ENCODE measurements at regions not wholly inside any gene's neighbourhood (a gene's known extent, or its start where the extent isn't known, plus 50 kb on each side); places are given as distances from the start of the nearest gene placed in this dataset.

DNA sequence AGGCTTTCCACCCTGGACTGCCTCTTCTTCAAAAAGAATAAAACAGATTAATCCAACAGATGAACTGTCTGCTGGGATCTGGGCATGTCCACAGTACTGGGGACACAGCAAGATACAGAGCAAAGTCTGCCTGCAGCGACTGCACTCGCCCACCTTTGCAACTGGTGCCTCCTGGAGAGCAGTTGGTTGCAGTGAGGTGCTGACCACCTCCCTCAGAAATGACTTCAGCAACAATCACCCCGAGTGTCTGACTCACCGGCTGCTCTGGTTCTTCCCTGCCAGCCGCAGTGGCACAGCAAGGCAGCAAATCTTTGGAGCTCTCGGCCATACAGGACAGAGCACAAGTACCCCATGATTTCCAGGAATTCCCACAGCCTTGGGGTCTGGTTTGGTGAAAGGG, 179.7 kb downstream of the ANAPC1 start:
- Histone ChIP-seq H3K9me3 (ENCODE audit: control insufficient read depth, low read length) (no peaks in the 10 kb centered on the region), H3K9ac (ENCODE audit: low read length) (no peak overlapping the region), H3K36me3 (ENCODE audit: control insufficient read depth, insufficient read depth, low read length, severe bottlenecking) (no peaks in the 10 kb centered on the region), H3K4me1 (ENCODE audit: control insufficient read depth, insufficient read depth, low read length) (peaks cover 19% of the 10 kb centered on the region), H3K27me3 (replicated peaks; ENCODE audit: control insufficient read depth, insufficient read depth, low read length) (peaks cover 7% of the 10 kb centered on the region), H3K4me3 (ENCODE audit: low read length) (no peak overlapping the region)
- peak; percentile 53 for DNase-seq (ENCODE audit: low read depth)

DNA sequence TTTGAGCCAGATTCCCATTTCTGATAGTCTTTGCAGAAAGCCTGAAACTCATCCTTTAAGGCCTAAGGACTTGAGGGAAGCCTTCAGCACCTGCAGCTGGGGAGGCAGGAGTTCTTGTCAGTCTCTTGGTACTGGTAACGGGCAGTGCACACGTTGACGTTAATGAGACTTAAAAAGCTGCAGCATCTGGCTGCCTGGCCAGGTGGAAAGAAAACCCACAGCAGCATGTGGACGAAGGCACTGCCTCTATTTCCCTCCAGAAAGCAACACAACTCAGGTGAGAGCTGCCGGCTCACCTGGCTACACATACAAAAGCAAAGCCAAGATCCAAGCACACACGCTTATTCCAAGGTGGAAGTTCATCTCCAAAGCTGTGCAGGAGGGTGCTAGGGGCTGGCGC, 178.8 kb downstream of the ANAPC1 start:
- H3K4me3 ChIP-seq (ENCODE audit: low read length): no peak overlapping the region
- H3K36me3 ChIP-seq (ENCODE audit: control insufficient read depth, insufficient read depth, low read length, severe bottlenecking): no peaks in the 10 kb centered on the region
- no peak for DNase-seq (ENCODE audit: low read depth)
- H3K27me3 ChIP-seq (replicated peaks; ENCODE audit: control insufficient read depth, insufficient read depth, low read length): peaks cover 7% of the 10 kb centered on the region
- peaks cover 22% of the 10 kb centered on the region for H3K4me1 ChIP-seq (ENCODE audit: control insufficient read depth, insufficient read depth, low read length)
- H3K9ac ChIP-seq (ENCODE audit: low read length): no peak overlapping the region
- no peaks in the 10 kb centered on the region for H3K9me3 ChIP-seq (ENCODE audit: control insufficient read depth, low read length)

DNA sequence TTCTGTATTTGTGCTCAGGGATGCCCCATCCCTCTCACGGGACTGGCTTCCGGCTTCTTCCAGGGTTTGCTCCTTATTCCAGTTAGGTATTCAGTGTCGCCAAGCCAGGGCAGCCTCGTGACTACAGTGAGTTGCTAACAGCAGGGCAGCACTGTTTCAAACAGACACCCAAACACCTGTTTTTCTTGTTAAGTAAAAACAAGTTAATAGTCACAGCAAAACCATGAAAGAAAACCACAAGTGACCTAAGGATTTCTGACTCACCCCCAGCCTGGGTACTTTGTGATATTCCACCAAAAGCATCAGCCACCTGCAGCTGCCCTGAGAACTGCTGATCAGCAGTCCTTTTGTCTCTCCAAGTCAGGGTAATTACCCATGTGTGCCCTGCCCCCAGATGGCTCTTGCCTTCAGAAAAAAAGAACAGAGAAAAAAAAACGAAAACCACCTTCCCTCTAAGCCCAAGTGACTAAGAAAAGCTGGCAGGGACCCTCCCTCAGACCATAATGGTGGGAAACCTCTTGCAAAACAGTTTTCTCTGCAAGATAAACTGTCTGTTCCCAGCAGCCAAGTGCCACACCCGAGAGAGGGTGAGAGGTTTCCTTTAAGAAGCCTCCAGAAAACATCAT, 178.2 kb downstream of the ANAPC1 start:
- no peak overlapping the region for H3K4me3 ChIP-seq (ENCODE audit: low read length)
- H3K36me3 ChIP-seq (ENCODE audit: control insufficient read depth, insufficient read depth, low read length, severe bottlenecking): no peaks in the 10 kb centered on the region
- peaks cover 22% of the 10 kb centered on the region for H3K4me1 ChIP-seq (ENCODE audit: control insufficient read depth, insufficient read depth, low read length)
- no peaks in the 10 kb centered on the region for H3K9me3 ChIP-seq (ENCODE audit: control insufficient read depth, low read length)
- H3K27me3 ChIP-seq (replicated peaks; ENCODE audit: control insufficient read depth, insufficient read depth, low read length): peaks cover 7% of the 10 kb centered on the region
- peak; percentile 51 for DNase-seq (ENCODE audit: low read depth)
- no peak overlapping the region for H3K9ac ChIP-seq (ENCODE audit: low read length)

DNA sequence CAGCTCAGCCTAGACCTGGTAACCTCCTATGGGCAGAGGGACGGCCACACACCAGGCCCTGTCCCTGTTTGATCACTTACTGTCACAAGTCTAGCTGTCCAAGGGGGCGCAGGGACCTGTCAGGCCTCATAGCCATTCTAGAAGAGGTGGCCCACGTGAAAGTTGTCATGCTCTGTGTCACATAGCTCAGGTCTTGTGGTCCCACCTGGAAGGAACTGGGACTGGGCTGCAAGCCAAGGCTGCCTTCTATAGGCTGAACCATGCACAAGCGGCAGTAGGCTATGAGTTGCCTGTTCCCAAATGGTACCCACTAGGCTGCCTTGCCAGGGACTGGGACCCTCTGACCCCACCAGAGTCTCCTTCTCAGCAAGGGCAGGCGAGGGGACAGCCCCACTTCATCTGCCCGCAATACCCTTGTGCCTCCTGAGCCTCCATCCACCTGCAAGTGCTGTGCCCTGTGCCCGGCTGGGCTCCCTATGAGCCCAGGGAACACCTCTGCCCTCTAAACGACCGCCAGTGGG, 177.5 kb downstream of the ANAPC1 start:
- Histone ChIP-seq H3K36me3 (ENCODE audit: control insufficient read depth, insufficient read depth, low read length, severe bottlenecking) (no peaks in the 10 kb centered on the region), H3K9me3 (ENCODE audit: control insufficient read depth, low read length) (no peaks in the 10 kb centered on the region), H3K4me3 (ENCODE audit: low read length) (no peak overlapping the region), H3K27me3 (replicated peaks; ENCODE audit: control insufficient read depth, insufficient read depth, low read length) (peaks cover 7% of the 10 kb centered on the region), H3K9ac (ENCODE audit: low read length) (no peak overlapping the region), H3K4me1 (ENCODE audit: control insufficient read depth, insufficient read depth, low read length) (peaks cover 22% of the 10 kb centered on the region)
- DNase-seq (ENCODE audit: low read depth): no peak

DNA sequence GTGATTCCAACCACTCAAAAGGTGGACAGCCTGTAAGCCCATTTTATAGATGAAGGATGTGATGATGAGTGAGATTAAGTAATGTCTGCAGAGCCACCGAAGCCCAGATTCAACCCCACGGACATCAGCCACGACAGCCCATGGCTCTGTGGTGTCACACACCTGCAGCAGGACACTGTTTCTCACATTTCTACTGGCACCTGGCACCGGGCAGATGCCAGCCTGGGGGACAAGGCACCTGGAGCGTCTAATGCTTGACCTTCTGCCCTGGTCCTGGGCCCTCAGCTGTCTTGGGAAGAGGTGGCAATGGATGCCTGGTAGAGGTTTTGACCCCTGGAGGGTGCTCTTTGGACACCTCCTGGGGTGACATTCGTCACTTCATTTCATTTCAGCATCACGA, 176.3 kb downstream of the ANAPC1 start:
- H3K4me1 ChIP-seq (ENCODE audit: control insufficient read depth, insufficient read depth, low read length): peaks cover 17% of the 10 kb centered on the region
- no peak for DNase-seq (ENCODE audit: low read depth)
- H3K27me3 ChIP-seq (replicated peaks; ENCODE audit: control insufficient read depth, insufficient read depth, low read length): peaks cover 14% of the 10 kb centered on the region
- H3K9me3 ChIP-seq (ENCODE audit: control insufficient read depth, low read length): peaks cover 10% of the 10 kb centered on the region
- H3K36me3 ChIP-seq (ENCODE audit: control insufficient read depth, insufficient read depth, low read length, severe bottlenecking): no peaks in the 10 kb centered on the region
- no peak overlapping the region for H3K4me3 ChIP-seq (ENCODE audit: low read length)
- H3K9ac ChIP-seq (ENCODE audit: low read length): no peak overlapping the region

DNA sequence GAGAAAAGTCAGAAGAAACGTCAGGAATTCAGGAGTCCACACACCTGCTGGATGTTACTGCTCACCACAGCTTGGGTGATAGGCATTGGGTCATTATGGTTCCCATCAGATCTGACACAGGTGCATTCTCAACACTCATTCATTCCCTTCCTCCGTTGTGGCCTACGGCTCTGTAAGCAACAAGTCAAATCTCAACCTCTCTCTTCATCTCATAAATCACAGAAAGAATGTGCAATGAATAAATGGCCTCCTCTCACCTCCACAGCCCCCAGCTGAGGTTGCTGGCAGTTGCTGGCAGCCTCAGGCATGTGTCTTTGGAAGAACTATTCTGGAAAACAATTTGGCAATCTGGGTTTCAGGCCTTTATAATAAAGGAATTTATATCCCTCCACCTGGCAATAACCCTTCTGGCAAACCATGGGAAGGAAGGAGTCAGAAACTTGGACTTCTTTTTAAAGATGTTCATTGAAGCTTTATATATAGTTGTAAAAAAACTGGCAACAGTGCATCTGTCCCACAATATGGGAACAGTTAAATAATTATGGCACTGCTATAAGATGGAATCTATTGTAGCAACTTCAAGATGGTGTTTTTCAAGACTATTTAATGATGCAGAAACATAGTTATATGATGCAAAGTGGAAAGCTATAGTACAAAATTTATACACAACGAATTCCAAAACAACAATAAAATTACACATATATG, 175.4 kb downstream of the ANAPC1 start:
- peaks cover 17% of the 10 kb centered on the region for H3K4me1 ChIP-seq (ENCODE audit: control insufficient read depth, insufficient read depth, low read length)
- H3K9me3 ChIP-seq (ENCODE audit: control insufficient read depth, low read length): peaks cover 10% of the 10 kb centered on the region
- H3K27me3 ChIP-seq (replicated peaks; ENCODE audit: control insufficient read depth, insufficient read depth, low read length): peaks cover 16% of the 10 kb centered on the region
- no peak overlapping the region for H3K9ac ChIP-seq (ENCODE audit: low read length)
- DNase-seq (ENCODE audit: low read depth): no peak
- no peak overlapping the region for H3K4me3 ChIP-seq (ENCODE audit: low read length)
- no peaks in the 10 kb centered on the region for H3K36me3 ChIP-seq (ENCODE audit: control insufficient read depth, insufficient read depth, low read length, severe bottlenecking)

DNA sequence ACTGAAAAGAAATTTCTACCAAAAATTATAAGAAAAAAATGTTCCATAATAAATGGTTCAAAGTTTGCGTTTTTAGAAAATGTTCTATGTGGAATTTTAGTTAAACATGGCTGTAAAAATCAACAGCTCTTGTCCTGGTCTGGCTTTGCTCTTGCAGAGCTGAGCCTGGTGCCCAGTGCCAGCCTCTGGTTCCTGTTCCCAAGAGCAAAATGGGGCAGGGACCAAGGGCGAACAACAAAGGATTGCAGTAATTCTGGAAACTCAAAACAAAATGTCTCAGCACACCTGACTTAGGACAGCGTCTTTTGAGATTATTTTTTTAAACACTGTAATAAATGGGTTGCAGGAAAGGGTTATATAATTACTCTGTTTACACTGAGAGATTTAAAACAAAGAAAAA, 174.7 kb downstream of the ANAPC1 start:
- H3K4me3 ChIP-seq (ENCODE audit: low read length): no peak overlapping the region
- peaks cover 10% of the 10 kb centered on the region for H3K9me3 ChIP-seq (ENCODE audit: control insufficient read depth, low read length)
- H3K9ac ChIP-seq (ENCODE audit: low read length): no peak overlapping the region
- H3K36me3 ChIP-seq (ENCODE audit: control insufficient read depth, insufficient read depth, low read length, severe bottlenecking): no peaks in the 10 kb centered on the region
- peaks cover 16% of the 10 kb centered on the region for H3K27me3 ChIP-seq (replicated peaks; ENCODE audit: control insufficient read depth, insufficient read depth, low read length)
- H3K4me1 ChIP-seq (ENCODE audit: control insufficient read depth, insufficient read depth, low read length): peaks cover 17% of the 10 kb centered on the region
- DNase-seq (ENCODE audit: low read depth): no peak

DNA sequence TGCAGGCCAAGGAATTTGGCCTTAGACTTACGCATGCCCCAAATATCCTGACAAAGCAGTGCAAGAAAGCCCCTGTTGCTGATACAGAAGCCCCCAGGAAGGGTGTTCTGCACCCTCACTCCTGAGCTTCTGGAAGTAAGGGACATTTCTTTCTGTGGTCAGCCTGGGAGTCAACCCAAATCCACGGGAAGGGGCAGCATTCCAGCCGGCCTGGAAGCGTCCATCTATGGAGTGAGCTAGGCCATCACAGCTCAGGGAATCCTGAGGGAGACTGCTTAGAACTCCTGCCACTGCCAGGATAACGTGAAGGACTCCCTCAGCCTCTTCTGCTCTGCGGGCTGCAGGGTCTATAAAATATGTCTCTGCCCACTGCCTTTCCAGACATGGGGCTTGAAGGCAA, 173.9 kb downstream of the ANAPC1 start:
- DNase-seq (ENCODE audit: low read depth): no peak
- no peaks in the 10 kb centered on the region for H3K36me3 ChIP-seq (ENCODE audit: control insufficient read depth, insufficient read depth, low read length, severe bottlenecking)
- H3K27me3 ChIP-seq (replicated peaks; ENCODE audit: control insufficient read depth, insufficient read depth, low read length): peaks cover 16% of the 10 kb centered on the region
- peaks cover 10% of the 10 kb centered on the region for H3K9me3 ChIP-seq (ENCODE audit: control insufficient read depth, low read length)
- H3K9ac ChIP-seq (ENCODE audit: low read length): no peak overlapping the region
- no peak overlapping the region for H3K4me3 ChIP-seq (ENCODE audit: low read length)
- H3K4me1 ChIP-seq (ENCODE audit: control insufficient read depth, insufficient read depth, low read length): peaks cover 17% of the 10 kb centered on the region

DNA sequence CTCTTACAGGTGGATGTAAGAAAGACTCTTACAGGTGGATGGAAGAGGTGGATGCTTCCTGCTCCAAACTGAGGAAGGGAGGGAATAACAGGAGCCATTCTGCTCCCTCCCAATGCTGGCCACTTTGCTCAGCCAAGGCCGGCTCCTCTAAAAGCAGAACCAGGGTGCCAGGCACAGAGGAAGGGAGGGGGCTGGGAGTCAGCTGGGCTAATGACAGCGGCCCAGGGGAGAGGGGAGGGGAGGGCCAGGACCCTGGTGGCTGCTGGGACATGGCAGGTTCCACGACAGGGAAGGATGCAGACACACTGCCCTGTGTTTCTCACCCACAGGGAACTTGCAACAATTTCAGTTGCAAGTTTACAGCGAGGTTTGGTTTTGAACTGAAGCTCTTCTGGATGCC, 173.4 kb downstream of the ANAPC1 start:
- H3K9ac ChIP-seq (ENCODE audit: low read length): no peak overlapping the region
- no peak overlapping the region for H3K4me3 ChIP-seq (ENCODE audit: low read length)
- peaks cover 10% of the 10 kb centered on the region for H3K9me3 ChIP-seq (ENCODE audit: control insufficient read depth, low read length)
- H3K36me3 ChIP-seq (ENCODE audit: control insufficient read depth, insufficient read depth, low read length, severe bottlenecking): no peaks in the 10 kb centered on the region
- DNase-seq (ENCODE audit: low read depth): no peak
- peaks cover 16% of the 10 kb centered on the region for H3K4me1 ChIP-seq (ENCODE audit: control insufficient read depth, insufficient read depth, low read length)
- H3K27me3 ChIP-seq (replicated peaks; ENCODE audit: control insufficient read depth, insufficient read depth, low read length): peaks cover 16% of the 10 kb centered on the region

DNA sequence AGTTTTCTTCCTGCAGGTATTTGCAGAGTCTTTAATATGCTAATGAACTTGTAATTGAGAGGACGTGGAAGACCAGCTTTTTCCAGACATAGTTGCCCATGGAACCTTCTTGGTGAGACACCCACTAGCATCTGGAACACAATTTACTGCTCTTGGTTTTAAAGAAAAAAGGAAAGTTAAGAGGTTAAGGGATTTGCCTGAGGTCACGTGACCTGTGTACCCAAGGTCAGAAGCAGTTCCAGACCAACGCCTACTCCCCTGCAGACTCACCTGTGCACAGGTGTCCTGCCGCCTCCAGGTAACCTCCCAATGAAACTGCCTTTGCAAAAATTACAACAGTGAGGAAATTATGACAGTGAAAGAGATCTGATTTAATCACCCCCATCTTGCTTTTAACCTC, 172.7 kb downstream of the ANAPC1 start:
- Histone ChIP-seq H3K4me1 (ENCODE audit: control insufficient read depth, insufficient read depth, low read length) (peaks cover 9% of the 10 kb centered on the region), H3K36me3 (ENCODE audit: control insufficient read depth, insufficient read depth, low read length, severe bottlenecking) (no peaks in the 10 kb centered on the region), H3K9me3 (ENCODE audit: control insufficient read depth, low read length) (peaks cover 10% of the 10 kb centered on the region), H3K9ac (ENCODE audit: low read length) (no peak overlapping the region), H3K27me3 (replicated peaks; ENCODE audit: control insufficient read depth, insufficient read depth, low read length) (peaks cover 16% of the 10 kb centered on the region), H3K4me3 (ENCODE audit: low read length) (no peak overlapping the region)
- no peak for DNase-seq (ENCODE audit: low read depth)

DNA sequence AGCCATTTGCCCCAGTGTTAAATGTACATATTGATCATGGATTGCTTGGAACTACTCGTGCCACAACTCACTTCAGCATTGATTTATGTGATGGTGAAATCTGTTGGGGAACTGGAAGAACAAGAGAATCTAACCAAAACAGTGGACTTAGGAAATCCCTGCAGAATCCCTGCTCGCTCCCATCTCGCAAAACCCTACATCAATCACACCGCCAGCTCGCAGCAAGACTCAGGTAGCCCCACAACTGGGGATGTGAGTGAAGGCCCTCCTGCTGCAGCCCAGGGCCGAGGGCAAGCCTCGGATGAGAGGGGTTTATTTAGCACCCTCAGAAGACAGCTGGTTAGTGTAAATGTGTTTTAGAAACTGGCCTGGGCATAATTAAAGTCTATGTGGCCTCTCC, 171.6 kb downstream of the ANAPC1 start:
- Histone ChIP-seq H3K9ac (ENCODE audit: low read length) (no peak overlapping the region), H3K4me3 (ENCODE audit: low read length) (no peak overlapping the region), H3K36me3 (ENCODE audit: control insufficient read depth, insufficient read depth, low read length, severe bottlenecking) (no peaks in the 10 kb centered on the region), H3K27me3 (replicated peaks; ENCODE audit: control insufficient read depth, insufficient read depth, low read length) (peaks cover 12% of the 10 kb centered on the region), H3K4me1 (ENCODE audit: control insufficient read depth, insufficient read depth, low read length) (peaks cover 6% of the 10 kb centered on the region), H3K9me3 (ENCODE audit: control insufficient read depth, low read length) (peaks cover 10% of the 10 kb centered on the region)
- DNase-seq (ENCODE audit: low read depth): no peak

Data from adipocyte (in vitro differentiated cells).